ENCODE measurements at regions not wholly inside any gene's neighbourhood (a gene's known extent, or its start where the extent isn't known, plus 50 kb on each side); places are given as distances from the start of the nearest gene placed in this dataset.

- Histone ChIP-seq H3K4me1 (peaks cover 4% of the 10 kb centered on the region; the same call in 1 of the 2 replicates), H3K27me3 (replicated peaks; ENCODE audit: control insufficient read depth, insufficient read depth, low read length) (peaks cover 5% of the 10 kb centered on the region), H3K36me3 (ENCODE audit: control insufficient read depth, insufficient read depth, low read length) (no peaks in the 10 kb centered on the region), H3K9me3 (no peaks in the 10 kb centered on the region), H3K4me3 (ENCODE audit: low read depth, low read length) (peak overlapping the region; percentile 45; the same call in 1 of the 2 replicates)
- Mint-ChIP-seq H3K27me3 (ENCODE audit: insufficient read depth, unreplicated experiment) (peaks cover 25% of the 10 kb centered on the region), H3K36me3 (ENCODE audit: insufficient read depth, unreplicated experiment) (no peaks in the 10 kb centered on the region), H3K27ac (ENCODE audit: unreplicated experiment) (no peak overlapping the region), H3K4me3 (ENCODE audit: unreplicated experiment) (peak overlapping the region; percentile 69), H3K4me1 (ENCODE audit: low read depth, unreplicated experiment) (peaks cover 5% of the 10 kb centered on the region), H3K9me3 (ENCODE audit: unreplicated experiment) (no peaks in the 10 kb centered on the region)
- DNase-seq, result no peak
- CTCF ChIA-PET, result interaction anchor here (0.6 to 1.8 kb wide), 8 partner anchors 8 to 295 kb away, joined by 3 to 26 read pairs (median 4); partner anchors contain the start of genes DPCD and POLL
- intact Hi-C loops (cut with micrococcal nuclease; ENCODE audit: unreplicated experiment), result no loop called here
- no peak for TF ChIP-seq CTCF (IDR thresholded peaks at IDR 0.05; ENCODE audit: insufficient read depth in 1 of 2, low read depth in 1 of 2, low read length in 1 of 2, severe bottlenecking in 1 of 2, unreplicated experiment in 1 of 2)
- BruUV-seq (replicated peaks), result no TSS peak
- POLR2A ChIA-PET, result no interaction called here
These were observed 60.8 kb upstream of the BTRC start for GRCh38 chr10:101293007-101293723.

- Mint-ChIP-seq H3K4me3 (ENCODE audit: unreplicated experiment) (no peak overlapping the region), H3K4me1 (ENCODE audit: low read depth, unreplicated experiment) (peaks cover 6% of the 10 kb centered on the region), H3K27me3 (ENCODE audit: insufficient read depth, unreplicated experiment) (peaks cover 31% of the 10 kb centered on the region), H3K9me3 (ENCODE audit: unreplicated experiment) (no peaks in the 10 kb centered on the region), H3K36me3 (ENCODE audit: insufficient read depth, unreplicated experiment) (no peaks in the 10 kb centered on the region), H3K27ac (ENCODE audit: unreplicated experiment) (no peak overlapping the region)
- Histone ChIP-seq H3K4me3 (ENCODE audit: low read depth, low read length) (no peak overlapping the region), H3K9me3 (no peaks in the 10 kb centered on the region), H3K36me3 (ENCODE audit: control insufficient read depth, insufficient read depth, low read length) (no peaks in the 10 kb centered on the region), H3K4me1 (peaks cover 4% of the 10 kb centered on the region; the same call in 1 of the 2 replicates), H3K27me3 (replicated peaks; ENCODE audit: control insufficient read depth, insufficient read depth, low read length) (peaks cover 5% of the 10 kb centered on the region)
- ChIA-PET CTCF (interaction anchor here (0.9 kb wide), 1 partner anchor 79 kb away, joined by 3 read pairs; no protein-coding TSS in a partner anchor), POLR2A (no interaction called here)
- no TSS peak for BruUV-seq (replicated peaks)
- intact Hi-C loops (cut with micrococcal nuclease; ENCODE audit: unreplicated experiment), result no loop called here
- no peak for TF ChIP-seq CTCF (IDR thresholded peaks at IDR 0.05; ENCODE audit: insufficient read depth in 1 of 2, low read depth in 1 of 2, low read length in 1 of 2, severe bottlenecking in 1 of 2, unreplicated experiment in 1 of 2)
- DNase-seq, result no peak
These were observed 59.9 kb upstream of the BTRC start for GRCh38 chr10:101294109-101294508.

GRCh38 chr10:101295261-101295660, 58.7 kb upstream of the BTRC start:
- no peak overlapping the region for H3K4me3 Mint-ChIP-seq (ENCODE audit: unreplicated experiment)
- DNase-seq, result no peak
- peaks cover 29% of the 10 kb centered on the region for H3K27me3 Mint-ChIP-seq (ENCODE audit: insufficient read depth, unreplicated experiment)
- intact Hi-C loops (cut with micrococcal nuclease; ENCODE audit: unreplicated experiment), result no loop called here
- Histone ChIP-seq H3K27me3 (replicated peaks; ENCODE audit: control insufficient read depth, insufficient read depth, low read length) (peaks cover 5% of the 10 kb centered on the region), H3K4me3 (ENCODE audit: low read depth, low read length) (no peak overlapping the region), H3K4me1 (peaks cover 4% of the 10 kb centered on the region; the same call in 1 of the 2 replicates), H3K9me3 (no peaks in the 10 kb centered on the region), H3K36me3 (ENCODE audit: control insufficient read depth, insufficient read depth, low read length) (no peaks in the 10 kb centered on the region)
- no peaks in the 10 kb centered on the region for H3K36me3 Mint-ChIP-seq (ENCODE audit: insufficient read depth, unreplicated experiment)
- CTCF ChIA-PET, result no interaction called here
- no peak for TF ChIP-seq CTCF (IDR thresholded peaks at IDR 0.05; ENCODE audit: insufficient read depth in 1 of 2, low read depth in 1 of 2, low read length in 1 of 2, severe bottlenecking in 1 of 2, unreplicated experiment in 1 of 2)
- peaks cover 6% of the 10 kb centered on the region for H3K4me1 Mint-ChIP-seq (ENCODE audit: low read depth, unreplicated experiment)
- BruUV-seq (replicated peaks), result no TSS peak
- H3K9me3 Mint-ChIP-seq (ENCODE audit: unreplicated experiment), result no peaks in the 10 kb centered on the region
- no peak overlapping the region for H3K27ac Mint-ChIP-seq (ENCODE audit: unreplicated experiment)
- POLR2A ChIA-PET, result interaction anchor here (0.5 kb wide), 1 partner anchor 126 kb away, joined by 5 read pairs; no protein-coding TSS in a partner anchor
